HEK293 (cell line): ENCODE measurements at regions not wholly inside any gene's neighbourhood (a gene's known extent, or its start where the extent isn't known, plus 50 kb on each side); places are given as distances from the start of the nearest gene placed in this dataset.

Experiments used
- CTCF ChIA-PET: fragments of 350-600 bp; formaldehyde crosslinking; extraction: SDS; loops from one replicate; lab custom pipeline; 2021; ENCODE audit warnings: antibody characterized with exemption; lab: Yijun Ruan, JAX
- POLR2A ChIA-PET: fragments of 300-600 bp; formaldehyde crosslinking; extraction: SDS; loops from one replicate; lab custom pipeline; 2020; ENCODE audit warnings: antibody characterized with exemption, inconsistent platforms; lab: Yijun Ruan, JAX
- H3K27ac ChIP-seq: fragments of 200-500 bp; sonication (Bioruptor generic); 2 replicates; pipeline ENCODE4 v1.5.1; 2014; ENCODE audit warnings: low read depth, low read length, control low read depth, inconsistent platforms; ENCODE audit errors: extremely low read depth
- H3K36me3 ChIP-seq, 2 experiments: fragments of 200-500 bp in 1 of 2; sonication (Bioruptor generic) in 1 of 2; 1 replicate in 1 of 2; 2 replicates in 1 of 2; pipeline ENCODE4 v1.5.1; 2014 to 2017; ENCODE audit warnings: inconsistent platforms in 2 of 2, low read length in 2 of 2; ENCODE audit not compliant: control insufficient read depth in 2 of 2, insufficient read depth in 1 of 2
- H3K4me1 ChIP-seq: fragments of 200-500 bp; sonication (Bioruptor generic); 2 replicates; pipeline ENCODE4 v1.5.1; 2014; ENCODE audit warnings: mild to moderate bottlenecking, low read length, inconsistent platforms; ENCODE audit not compliant: control insufficient read depth, insufficient read depth
- H3K4me3 ChIP-seq: 2 replicates; pipeline ENCODE4 v1.5.1; 2011; ENCODE audit warnings: low read depth, mild to moderate bottlenecking, control low read depth, low read length, moderate library complexity
- H3K9me3 ChIP-seq: fragments of 200-500 bp; sonication (Bioruptor generic); 2 replicates; pipeline ENCODE4 v1.5.1; 2014; ENCODE audit warnings: low read depth, low read length, inconsistent platforms; ENCODE audit not compliant: control insufficient read depth, insufficient read depth
- MEIS1 ChIP-seq: sonication (generic); formaldehyde crosslinking; IDR thresholded peaks from 2 replicates; pipeline ENCODE4 v1.8.1; 2022; ENCODE audit warnings: missing genetic modification reagents, mild to moderate bottlenecking, borderline replicate concordance
- OVOL3 ChIP-seq: fragments of 450-650 bp; formaldehyde crosslinking; IDR thresholded peaks from 2 replicates; pipeline ENCODE4 v1.5.1; 2016; ENCODE audit warnings: missing biosample characterization, missing genetic modification characterization
- PRDM1 ChIP-seq: fragments of 450-650 bp; formaldehyde crosslinking; IDR thresholded peaks from 2 replicates; pipeline ENCODE4; 2016; ENCODE audit warnings: missing biosample characterization, missing genetic modification characterization
- YY2 ChIP-seq: fragments of 450-650 bp; formaldehyde crosslinking; IDR thresholded peaks from 2 replicates; pipeline ENCODE4 v1.5.1; 2016; ENCODE audit warnings: missing biosample characterization, missing genetic modification characterization
- ZBTB8A ChIP-seq: fragments of 450-650 bp; formaldehyde crosslinking; IDR thresholded peaks from 2 replicates; pipeline ENCODE4 v1.5.1; 2016; ENCODE audit warnings: missing biosample characterization, missing genetic modification characterization
- ZNF121 ChIP-seq: fragments of 450-650 bp; formaldehyde crosslinking; IDR thresholded peaks from 2 replicates; pipeline ENCODE4 v1.5.1; 2016; ENCODE audit warnings: missing biosample characterization, missing genetic modification characterization
- ZNF23 ChIP-seq: fragments of 450-650 bp; formaldehyde crosslinking; IDR thresholded peaks from 2 replicates; pipeline ENCODE4 v1.5.1; 2016; ENCODE audit warnings: missing biosample characterization, missing genetic modification characterization, borderline replicate concordance
- ZNF324 ChIP-seq: fragments of 450-650 bp; formaldehyde crosslinking; IDR thresholded peaks from 2 replicates; pipeline ENCODE4 v1.5.1; 2016; ENCODE audit warnings: missing biosample characterization, missing genetic modification characterization
- ZNF530 ChIP-seq: fragments of 450-650 bp; formaldehyde crosslinking; IDR thresholded peaks from 2 replicates; pipeline ENCODE4 v1.5.1; 2016; ENCODE audit warnings: low read depth, missing biosample characterization, missing genetic modification characterization
- ZNF621 ChIP-seq: fragments of 450-650 bp; formaldehyde crosslinking; IDR thresholded peaks from 2 replicates; pipeline ENCODE4 v1.5.1; 2017; ENCODE audit warnings: missing biosample characterization, missing genetic modification characterization
- ZNF670 ChIP-seq: fragments of 450-650 bp; formaldehyde crosslinking; IDR thresholded peaks from 2 replicates; pipeline ENCODE4 v1.5.1; 2016; ENCODE audit warnings: missing biosample characterization, missing genetic modification characterization, low read depth
- ZNF791 ChIP-seq: fragments of 450-650 bp; formaldehyde crosslinking; IDR thresholded peaks from 2 replicates; pipeline ENCODE4 v1.5.1; 2016; ENCODE audit warnings: missing biosample characterization, missing genetic modification characterization
- TF ChIP-seq, protein P1 (sequence below): fragments of 450-650 bp; formaldehyde crosslinking; IDR thresholded peaks from 2 replicates; pipeline ENCODE4 v1.5.1; 2016; ENCODE audit warnings: missing biosample characterization, missing genetic modification characterization, borderline replicate concordance
- TF ChIP-seq, protein P2 (sequence below): fragments of 450-650 bp; formaldehyde crosslinking; IDR thresholded peaks from 2 replicates; pipeline ENCODE4 v1.5.1; 2016; ENCODE audit warnings: missing biosample characterization, missing genetic modification characterization
- TF ChIP-seq, protein P3 (sequence below): fragments of 450-650 bp; formaldehyde crosslinking; IDR thresholded peaks from 2 replicates; pipeline ENCODE4 v1.5.1; 2016; ENCODE audit warnings: missing biosample characterization, missing genetic modification characterization
- TF ChIP-seq, protein P4 (sequence below): fragments of 450-650 bp; formaldehyde crosslinking; IDR thresholded peaks from 2 replicates; pipeline ENCODE4 v1.5.1; 2017; ENCODE audit warnings: missing biosample characterization, missing genetic modification characterization
- TF ChIP-seq, protein P5 (sequence below): fragments of 450-650 bp; formaldehyde crosslinking; IDR thresholded peaks from 2 replicates; pipeline ENCODE4 v1.5.1; 2016; ENCODE audit warnings: missing biosample characterization, missing genetic modification characterization

DNA sequence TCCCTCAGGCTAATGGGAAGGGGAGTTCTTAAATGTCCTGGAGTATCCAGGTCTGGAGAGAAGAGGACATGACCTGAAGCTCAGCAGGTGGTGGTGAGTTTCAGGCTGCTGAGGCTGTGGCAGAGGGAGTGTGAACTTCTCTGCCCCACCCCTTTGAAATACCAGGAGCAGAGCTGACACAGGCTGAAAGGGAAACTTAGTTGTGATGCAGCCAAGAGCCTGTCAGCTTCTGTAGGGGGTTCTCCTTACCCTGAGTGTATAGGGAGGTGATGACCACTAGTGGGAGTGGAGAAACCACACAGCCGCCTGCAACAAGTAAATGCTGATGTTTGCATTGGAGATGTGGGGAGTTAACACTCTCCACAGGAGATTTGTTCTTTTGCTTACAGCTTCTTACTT, 152.3 kb downstream of the FCRL5 start:
- no peak for TF ChIP-seq ZNF324 (tag by site-specific recombination)
- TF ChIP-seq ZNF670 (tag by site-specific recombination): no peak
- TF ChIP-seq ZNF530 (tag by site-specific recombination): no peak
- TF ChIP-seq YY2: no peak
- TF ChIP-seq, protein P1, sequence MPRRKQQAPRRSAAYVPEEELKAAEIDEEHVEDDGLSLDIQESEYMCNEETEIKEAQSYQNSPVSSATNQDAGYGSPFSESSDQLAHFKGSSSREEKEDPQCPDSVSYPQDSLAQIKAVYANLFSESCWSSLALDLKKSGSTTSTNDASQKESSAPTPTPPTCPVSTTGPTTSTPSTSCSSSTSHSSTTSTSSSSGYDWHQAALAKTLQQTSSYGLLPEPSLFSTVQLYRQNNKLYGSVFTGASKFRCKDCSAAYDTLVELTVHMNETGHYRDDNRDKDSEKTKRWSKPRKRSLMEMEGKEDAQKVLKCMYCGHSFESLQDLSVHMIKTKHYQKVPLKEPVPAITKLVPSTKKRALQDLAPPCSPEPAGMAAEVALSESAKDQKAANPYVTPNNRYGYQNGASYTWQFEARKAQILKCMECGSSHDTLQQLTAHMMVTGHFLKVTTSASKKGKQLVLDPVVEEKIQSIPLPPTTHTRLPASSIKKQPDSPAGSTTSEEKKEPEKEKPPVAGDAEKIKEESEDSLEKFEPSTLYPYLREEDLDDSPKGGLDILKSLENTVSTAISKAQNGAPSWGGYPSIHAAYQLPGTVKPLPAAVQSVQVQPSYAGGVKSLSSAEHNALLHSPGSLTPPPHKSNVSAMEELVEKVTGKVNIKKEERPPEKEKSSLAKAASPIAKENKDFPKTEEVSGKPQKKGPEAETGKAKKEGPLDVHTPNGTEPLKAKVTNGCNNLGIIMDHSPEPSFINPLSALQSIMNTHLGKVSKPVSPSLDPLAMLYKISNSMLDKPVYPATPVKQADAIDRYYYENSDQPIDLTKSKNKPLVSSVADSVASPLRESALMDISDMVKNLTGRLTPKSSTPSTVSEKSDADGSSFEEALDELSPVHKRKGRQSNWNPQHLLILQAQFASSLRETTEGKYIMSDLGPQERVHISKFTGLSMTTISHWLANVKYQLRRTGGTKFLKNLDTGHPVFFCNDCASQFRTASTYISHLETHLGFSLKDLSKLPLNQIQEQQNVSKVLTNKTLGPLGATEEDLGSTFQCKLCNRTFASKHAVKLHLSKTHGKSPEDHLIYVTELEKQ (tag by site-specific recombination): no peak
- no peak for TF ChIP-seq ZNF791
- TF ChIP-seq, protein P2, sequence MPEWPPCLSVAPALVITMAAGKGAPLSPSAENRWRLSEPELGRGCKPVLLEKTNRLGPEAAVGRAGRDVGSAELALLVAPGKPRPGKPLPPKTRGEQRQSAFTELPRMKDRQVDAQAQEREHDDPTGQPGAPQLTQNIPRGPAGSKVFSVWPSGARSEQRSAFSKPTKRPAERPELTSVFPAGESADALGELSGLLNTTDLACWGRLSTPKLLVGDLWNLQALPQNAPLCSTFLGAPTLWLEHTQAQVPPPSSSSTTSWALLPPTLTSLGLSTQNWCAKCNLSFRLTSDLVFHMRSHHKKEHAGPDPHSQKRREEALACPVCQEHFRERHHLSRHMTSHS (tag by site-specific recombination): no peak
- TF ChIP-seq, protein P3, sequence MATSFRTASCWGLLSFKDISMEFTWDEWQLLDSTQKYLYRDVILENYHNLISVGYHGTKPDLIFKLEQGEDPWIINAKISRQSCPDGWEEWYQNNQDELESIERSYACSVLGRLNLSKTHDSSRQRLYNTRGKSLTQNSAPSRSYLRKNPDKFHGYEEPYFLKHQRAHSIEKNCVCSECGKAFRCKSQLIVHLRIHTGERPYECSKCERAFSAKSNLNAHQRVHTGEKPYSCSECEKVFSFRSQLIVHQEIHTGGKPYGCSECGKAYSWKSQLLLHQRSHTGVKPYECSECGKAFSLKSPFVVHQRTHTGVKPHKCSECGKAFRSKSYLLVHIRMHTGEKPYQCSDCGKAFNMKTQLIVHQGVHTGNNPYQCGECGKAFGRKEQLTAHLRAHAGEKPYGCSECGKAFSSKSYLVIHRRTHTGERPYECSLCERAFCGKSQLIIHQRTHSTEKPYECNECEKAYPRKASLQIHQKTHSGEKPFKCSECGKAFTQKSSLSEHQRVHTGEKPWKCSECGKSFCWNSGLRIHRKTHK: no peak
- TF ChIP-seq OVOL3 (tag by site-specific recombination): no peak
- TF ChIP-seq, protein P4, sequence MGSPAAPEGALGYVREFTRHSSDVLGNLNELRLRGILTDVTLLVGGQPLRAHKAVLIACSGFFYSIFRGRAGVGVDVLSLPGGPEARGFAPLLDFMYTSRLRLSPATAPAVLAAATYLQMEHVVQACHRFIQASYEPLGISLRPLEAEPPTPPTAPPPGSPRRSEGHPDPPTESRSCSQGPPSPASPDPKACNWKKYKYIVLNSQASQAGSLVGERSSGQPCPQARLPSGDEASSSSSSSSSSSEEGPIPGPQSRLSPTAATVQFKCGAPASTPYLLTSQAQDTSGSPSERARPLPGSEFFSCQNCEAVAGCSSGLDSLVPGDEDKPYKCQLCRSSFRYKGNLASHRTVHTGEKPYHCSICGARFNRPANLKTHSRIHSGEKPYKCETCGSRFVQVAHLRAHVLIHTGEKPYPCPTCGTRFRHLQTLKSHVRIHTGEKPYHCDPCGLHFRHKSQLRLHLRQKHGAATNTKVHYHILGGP: no peak
- TF ChIP-seq ZBTB8A (tag by site-specific recombination): no peak
- TF ChIP-seq, protein P5, sequence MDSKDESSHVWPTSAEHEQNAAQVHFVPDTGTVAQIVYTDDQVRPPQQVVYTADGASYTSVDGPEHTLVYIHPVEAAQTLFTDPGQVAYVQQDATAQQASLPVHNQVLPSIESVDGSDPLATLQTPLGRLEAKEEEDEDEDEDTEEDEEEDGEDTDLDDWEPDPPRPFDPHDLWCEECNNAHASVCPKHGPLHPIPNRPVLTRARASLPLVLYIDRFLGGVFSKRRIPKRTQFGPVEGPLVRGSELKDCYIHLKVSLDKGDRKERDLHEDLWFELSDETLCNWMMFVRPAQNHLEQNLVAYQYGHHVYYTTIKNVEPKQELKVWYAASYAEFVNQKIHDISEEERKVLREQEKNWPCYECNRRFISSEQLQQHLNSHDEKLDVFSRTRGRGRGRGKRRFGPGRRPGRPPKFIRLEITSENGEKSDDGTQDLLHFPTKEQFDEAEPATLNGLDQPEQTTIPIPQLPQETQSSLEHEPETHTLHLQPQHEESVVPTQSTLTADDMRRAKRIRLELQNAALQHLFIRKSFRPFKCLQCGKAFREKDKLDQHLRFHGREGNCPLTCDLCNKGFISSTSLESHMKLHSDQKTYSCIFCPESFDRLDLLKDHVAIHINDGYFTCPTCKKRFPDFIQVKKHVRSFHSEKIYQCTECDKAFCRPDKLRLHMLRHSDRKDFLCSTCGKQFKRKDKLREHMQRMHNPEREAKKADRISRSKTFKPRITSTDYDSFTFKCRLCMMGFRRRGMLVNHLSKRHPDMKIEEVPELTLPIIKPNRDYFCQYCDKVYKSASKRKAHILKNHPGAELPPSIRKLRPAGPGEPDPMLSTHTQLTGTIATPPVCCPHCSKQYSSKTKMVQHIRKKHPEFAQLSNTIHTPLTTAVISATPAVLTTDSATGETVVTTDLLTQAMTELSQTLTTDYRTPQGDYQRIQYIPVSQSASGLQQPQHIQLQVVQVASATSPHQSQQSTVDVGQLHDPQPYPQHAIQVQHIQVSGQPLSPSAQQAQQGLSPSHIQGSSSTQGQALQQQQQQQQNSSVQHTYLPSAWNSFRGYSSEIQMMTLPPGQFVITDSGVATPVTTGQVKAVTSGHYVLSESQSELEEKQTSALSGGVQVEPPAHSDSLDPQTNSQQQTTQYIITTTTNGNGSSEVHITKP (tag by site-specific recombination): no peak
- no peak for TF ChIP-seq ZNF23 (tag by site-specific recombination)
- TF ChIP-seq PRDM1 (tag by site-specific recombination): no peak
- TF ChIP-seq ZNF121 (tag by site-specific recombination): no peak
- TF ChIP-seq ZNF621 (tag by site-specific recombination): no peak
- no peak for TF ChIP-seq MEIS1 (CRISPR knock-in tag)
- CTCF ChIA-PET: interaction anchor here (0.5 kb wide), 3 partner anchors 87 to 127 kb away, joined by 4 to 8 read pairs (median 5); no protein-coding TSS in a partner anchor
- H3K9me3 ChIP-seq: no peaks in the 10 kb centered on the region
- no peaks in the 10 kb centered on the region for H3K36me3 ChIP-seq
- no peak overlapping the region for H3K27ac ChIP-seq
- no peaks in the 10 kb centered on the region for H3K4me1 ChIP-seq
- POLR2A ChIA-PET: interaction anchor here (0.9 kb wide), 1 partner anchor 9 kb away, joined by 4 read pairs; no protein-coding TSS in a partner anchor
- no peak overlapping the region for H3K4me3 ChIP-seq
